Endodermal cell (in vitro differentiated cells): ENCODE measurements at regions not wholly inside any gene's neighbourhood (a gene's known extent, or its start where the extent isn't known, plus 50 kb on each side); places are given as distances from the start of the nearest gene placed in this dataset.

Experiments
- DNase-seq: peaks from one replicate; pipeline ENCODE4 v3.0.0-alpha.2; 2017
- H3K27ac ChIP-seq: 2 replicates; pipeline ENCODE4 v1.5.1; 2013; ENCODE audit warnings: mild to moderate bottlenecking, low read depth, low read length, moderate library complexity
- H3K27me3 ChIP-seq: 2 replicates; pipeline ENCODE4 v1.6.1; 2013; ENCODE audit warnings: mild to moderate bottlenecking, low read length, moderate library complexity; ENCODE audit not compliant: insufficient read depth, control insufficient read depth, poor library complexity, severe bottlenecking
- H3K36me3 ChIP-seq: 2 replicates; pipeline ENCODE4 v1.7.0; 2013; ENCODE audit warnings: mild to moderate bottlenecking, low read length, moderate library complexity; ENCODE audit not compliant: control insufficient read depth, insufficient read depth
- H3K4me1 ChIP-seq: one replicate; pipeline ENCODE4 v1.7.0; 2013; ENCODE audit warnings: low read length; ENCODE audit not compliant: control insufficient read depth, insufficient read depth
- H3K4me3 ChIP-seq: 2 replicates; pipeline ENCODE4 v1.5.1; 2013; ENCODE audit warnings: mild to moderate bottlenecking, low read length, moderate library complexity
- H3K9ac ChIP-seq: 2 replicates; pipeline ENCODE4 v1.6.1; 2013; ENCODE audit warnings: mild to moderate bottlenecking, low read length, moderate library complexity; ENCODE audit not compliant: poor library complexity, severe bottlenecking; ENCODE audit errors: extremely low read depth
- H3K9me3 ChIP-seq: 2 replicates; pipeline ENCODE4 v1.6.1; 2013; ENCODE audit warnings: mild to moderate bottlenecking, low read length, moderate library complexity; ENCODE audit not compliant: control insufficient read depth
- H3K27ac Mint-ChIP-seq: 2 replicates; pipeline ENCODE4 v1.8.0; 2020; ENCODE audit warnings: mixed read lengths
- H3K27me3 Mint-ChIP-seq: 2 replicates; pipeline ENCODE4 v1.8.0; 2021; ENCODE audit warnings: mild to moderate bottlenecking, mixed read lengths; ENCODE audit not compliant: insufficient read depth
- H3K36me3 Mint-ChIP-seq: 2 replicates; pipeline ENCODE4 v1.8.0; 2020; ENCODE audit warnings: low read depth, mixed read lengths
- H3K4me1 Mint-ChIP-seq: 2 replicates; pipeline ENCODE4 v1.8.0; 2020; ENCODE audit warnings: mixed read lengths
- H3K4me3 Mint-ChIP-seq: 2 replicates; pipeline ENCODE4 v1.8.0; 2020; ENCODE audit warnings: mild to moderate bottlenecking, moderate library complexity, mixed read lengths
- H3K9me3 Mint-ChIP-seq: 2 replicates; pipeline ENCODE4 v1.8.0; 2020; ENCODE audit warnings: mild to moderate bottlenecking, mixed read lengths
- CTCF ChIP-seq: fragments of 200-600 bp; sonication (generic); conservative IDR thresholded peaks from 2 replicates; pipeline ENCODE4 v1.5.0; 2021; ENCODE audit warnings: antibody characterized with exemption, mild to moderate bottlenecking
- WGBS, 2 experiments: methylation state at CpG; one replicate each; pipeline versions ENCODE4 v1.1.5 to v1.1.7; 2013; ENCODE audit warnings: missing lambda C conversion rate in 2 of 2, mixed read lengths in 1 of 2; ENCODE audit not compliant: insufficient coverage in 1 of 2, insufficient read length in 1 of 2; 5-methylcytosine and 5-hydroxymethylcytosine counted together

DNA sequence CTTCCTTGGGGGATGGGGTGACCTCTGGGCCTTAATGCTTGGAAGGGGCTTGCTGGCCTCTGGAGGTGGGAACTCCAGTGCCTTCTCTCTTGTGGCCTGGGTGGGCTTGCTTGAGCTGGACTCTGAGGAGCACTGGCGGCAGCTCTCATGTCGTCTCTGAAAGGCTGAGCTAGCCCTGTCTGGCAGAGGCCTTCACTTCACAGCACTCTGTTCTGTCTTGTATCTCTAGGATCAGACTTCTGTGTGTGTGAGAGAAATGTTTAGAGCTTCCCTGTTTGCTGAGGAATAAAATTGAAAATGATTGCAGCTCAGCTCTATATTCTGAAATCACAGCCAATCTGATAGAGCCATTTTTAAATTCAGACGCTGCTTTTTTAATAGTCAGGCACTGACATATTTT, 185.3 kb downstream of the KCNRG start:
- Mint-ChIP-seq H3K36me3 (no peaks in the 10 kb centered on the region), H3K9me3 (no peaks in the 10 kb centered on the region), H3K4me3 (no peak overlapping the region), H3K27me3 (no peaks in the 10 kb centered on the region), H3K27ac (no peak overlapping the region), H3K4me1 (peaks cover 4% of the 10 kb centered on the region)
- 90 to 94% methylated on average over 2 to 3 of the region's 3 CpGs for WGBS, 2 experiments
- H3K27me3 ChIP-seq, result no peaks in the 10 kb centered on the region
- no peaks in the 10 kb centered on the region for H3K9me3 ChIP-seq
- DNase-seq, result no peak
- no peaks in the 10 kb centered on the region for H3K36me3 ChIP-seq
- no peak overlapping the region for H3K4me3 ChIP-seq
- no peak overlapping the region for H3K9ac ChIP-seq
- TF ChIP-seq CTCF, result no peak
- H3K27ac ChIP-seq, result no peak overlapping the region
- H3K4me1 ChIP-seq, result no peaks in the 10 kb centered on the region

DNA sequence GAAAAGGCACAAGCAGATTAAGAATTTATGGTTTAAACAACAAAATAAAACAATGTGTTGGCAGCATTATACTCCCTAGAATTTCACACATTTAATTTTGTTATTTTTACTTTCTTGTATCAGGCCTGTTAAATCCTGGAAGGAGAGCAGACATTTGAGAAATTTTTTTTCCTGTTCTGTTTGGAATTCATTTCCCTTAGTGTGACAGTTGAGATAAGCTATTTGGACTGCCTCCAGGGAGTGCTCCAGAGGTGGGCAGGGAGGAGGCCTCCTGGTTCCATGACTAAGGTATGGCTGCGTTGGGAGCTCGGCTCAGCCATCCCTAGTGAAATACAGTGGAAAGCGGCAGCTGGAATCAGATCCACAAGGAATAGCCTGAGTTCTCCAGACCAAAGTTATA, 185.7 kb downstream of the KCNRG start:
- Histone ChIP-seq H3K36me3 (no peaks in the 10 kb centered on the region), H3K9me3 (no peaks in the 10 kb centered on the region), H3K9ac (no peak overlapping the region), H3K27me3 (no peaks in the 10 kb centered on the region), H3K27ac (no peak overlapping the region), H3K4me1 (no peaks in the 10 kb centered on the region), H3K4me3 (no peak overlapping the region)
- Mint-ChIP-seq H3K27ac (no peak overlapping the region), H3K36me3 (no peaks in the 10 kb centered on the region), H3K27me3 (no peaks in the 10 kb centered on the region), H3K9me3 (no peaks in the 10 kb centered on the region), H3K4me1 (peaks cover 4% of the 10 kb centered on the region), H3K4me3 (no peak overlapping the region)
- no peak for TF ChIP-seq CTCF
- DNase-seq, result no peak
- WGBS, 2 experiments, result 95 to 100% methylated on average over 3 of the region's 3 CpGs

DNA sequence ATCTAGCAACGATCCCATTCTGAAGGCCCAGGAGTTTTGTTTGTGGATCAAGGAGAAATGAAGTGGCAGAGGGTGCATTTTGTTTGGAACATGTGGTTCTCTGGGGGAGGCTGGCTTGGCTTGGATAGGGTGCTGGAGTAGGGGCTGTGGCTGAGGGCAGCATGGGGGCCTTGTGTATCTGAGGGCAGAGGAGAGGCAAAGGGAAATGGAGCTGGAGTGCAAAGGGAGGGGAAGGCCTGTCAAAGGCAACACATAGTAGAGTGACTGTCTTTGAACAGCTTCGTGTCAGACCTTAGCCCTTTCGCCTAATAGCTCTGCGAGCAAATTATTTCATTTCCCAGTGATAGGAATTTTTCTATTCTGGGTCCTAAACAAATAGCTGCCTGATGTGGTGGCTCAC, 187.2 kb downstream of the KCNRG start:
- no peaks in the 10 kb centered on the region for H3K27me3 Mint-ChIP-seq

More for the DNA sequence above, 187.2 kb downstream of the KCNRG start:
- Mint-ChIP-seq H3K9me3 (no peaks in the 10 kb centered on the region), H3K36me3 (no peaks in the 10 kb centered on the region), H3K4me1 (peaks cover 4% of the 10 kb centered on the region), H3K27ac (peak overlapping the region; percentile 52), H3K4me3 (no peak overlapping the region)
- H3K27me3 ChIP-seq, result no peaks in the 10 kb centered on the region
- TF ChIP-seq CTCF, result no peak
- no peaks in the 10 kb centered on the region for H3K4me1 ChIP-seq
- no peak overlapping the region for H3K4me3 ChIP-seq
- no peaks in the 10 kb centered on the region for H3K9me3 ChIP-seq
- no peak overlapping the region for H3K27ac ChIP-seq
- DNase-seq, result no peak
- H3K9ac ChIP-seq, result no peak overlapping the region
- 72 to 86% methylated on average over 3 to 4 of the region's 4 CpGs for WGBS, 2 experiments
- H3K36me3 ChIP-seq, result no peaks in the 10 kb centered on the region
